Common myeloid progenitor, CD34-positive (primary cell): ENCODE measurements at regions not wholly inside any gene's neighbourhood (a gene's known extent, or its start where the extent isn't known, plus 50 kb on each side); places are given as distances from the start of the nearest gene placed in this dataset.

ENCODE experiments used
- CTCF ChIA-PET: fragments of 350-600 bp; sonication (Branson Sonifier 250); formaldehyde crosslinking; loops from one replicate; lab custom pipeline; 2021; ENCODE audit warnings: antibody characterized with exemption; lab: Charles Lee
- POLR2A ChIA-PET: fragments of 350-600 bp; sonication (Branson Sonifier 250); formaldehyde crosslinking; loops from one replicate; lab custom pipeline; 2021; ENCODE audit warnings: antibody characterized with exemption; lab: Charles Lee
- DNase-seq, 3 donors: peaks; one replicate each; pipeline versions ENCODE4 v3.0.0 to v3.0.0-alpha.2; 2013
- H3K27ac ChIP-seq, 2 experiments: 1 replicate in 1 of 2; 2 replicates in 1 of 2; pipeline ENCODE4 v1.7.0; 2013; ENCODE audit warnings: inconsistent platforms in 2 of 2, low read length in 2 of 2, mild to moderate bottlenecking in 2 of 2, low read depth in 1 of 2, moderate library complexity in 1 of 2; ENCODE audit not compliant: severe bottlenecking in 2 of 2, insufficient read depth in 1 of 2, poor library complexity in 1 of 2
- H3K27me3 ChIP-seq, 5 experiments: replicated peaks in 2 of 5; 1 replicate in 3 of 5; 2 replicates in 2 of 5; pipeline versions ENCODE4 v1.6.1 to v1.7.0; 2013; ENCODE audit warnings: low read length in 4 of 5, mild to moderate bottlenecking in 2 of 5, moderate library complexity in 2 of 5, inconsistent platforms in 1 of 5; ENCODE audit not compliant: insufficient read depth in 5 of 5, control insufficient read depth in 4 of 5
- H3K36me3 ChIP-seq, 4 experiments: 1 replicate in 2 of 4; 2 replicates in 2 of 4; pipeline versions ENCODE4 v1.6.1 to v1.7.0; 2013; ENCODE audit warnings: low read length in 3 of 4, control low read depth in 1 of 4, mild to moderate bottlenecking in 1 of 4; ENCODE audit not compliant: control insufficient read depth in 4 of 4, insufficient read depth in 4 of 4
- H3K4me1 ChIP-seq, 4 experiments: 1 replicate in 3 of 4; 2 replicates in 1 of 4; pipeline versions ENCODE4 v1.6.1 to v1.7.1; 2013; ENCODE audit warnings: low read length in 3 of 4, mild to moderate bottlenecking in 3 of 4, control low read depth in 1 of 4, inconsistent platforms in 1 of 4, moderate library complexity in 1 of 4; ENCODE audit not compliant: control insufficient read depth in 4 of 4, insufficient read depth in 4 of 4; ENCODE audit errors: control extremely low read depth in 1 of 4
- H3K4me3 ChIP-seq, 7 experiments: 1 replicate in 4 of 7; 2 replicates in 3 of 7; pipeline versions ENCODE4 v1.5.1 to v1.7.0; 2013; ENCODE audit warnings: mild to moderate bottlenecking in 7 of 7, low read length in 6 of 7, moderate library complexity in 6 of 7, inconsistent platforms in 2 of 7, low read depth in 2 of 7, control low read depth in 1 of 7; ENCODE audit not compliant: insufficient read depth in 4 of 7, control insufficient read depth in 1 of 7; ENCODE audit errors: extremely low read depth in 1 of 7
- H3K9me3 ChIP-seq, 5 experiments: 1 replicate in 4 of 5; 2 replicates in 1 of 5; pipeline versions ENCODE4 v1.6.1 to v1.7.1; 2013; ENCODE audit warnings: low read length in 4 of 5, mild to moderate bottlenecking in 2 of 5, inconsistent platforms in 1 of 5, low read depth in 1 of 5, moderate library complexity in 1 of 5; ENCODE audit not compliant: control insufficient read depth in 4 of 5, insufficient read depth in 2 of 5; ENCODE audit errors: control extremely low read depth in 1 of 5
- WGBS: methylation state at CpG from one replicate; pipeline ENCODE4 v1.1.5; 2013; ENCODE audit not compliant: insufficient coverage; 5-methylcytosine and 5-hydroxymethylcytosine counted together

- Histone ChIP-seq H3K27me3 (no peaks in the 10 kb centered on the region), H3K27ac (no peak overlapping the region), H3K4me3 (no peak overlapping the region), H3K9me3 (no peaks in the 10 kb centered on the region), H3K36me3 (no peaks in the 10 kb centered on the region), H3K4me1 (peaks cover 4 to 12% (median 7%) of the 10 kb centered on the region in 4 experiments)
- CTCF ChIA-PET, result interaction anchor here (1.0 to 2.0 kb wide), 3 partner anchors 17 to 63 kb away, joined by 3 to 8 read pairs (median 3); no protein-coding TSS in a partner anchor
- POLR2A ChIA-PET, result no interaction called here
- WGBS, result 65% methylated on average over 6 of the region's 12 CpGs
- peak in 2 of 3 donors; percentile 47 to 50 for DNase-seq
Observed at GRCh38 chr11:128262463-128263345, 324.7 kb downstream of the ETS1 start.

- Histone ChIP-seq H3K36me3 (no peaks in the 10 kb centered on the region), H3K27me3 (no peaks in the 10 kb centered on the region), H3K4me1 (peaks cover 4 to 12% (median 7%) of the 10 kb centered on the region in 4 experiments), H3K27ac (no peak overlapping the region), H3K4me3 (no peak overlapping the region), H3K9me3 (no peaks in the 10 kb centered on the region)
- ChIA-PET POLR2A (interaction anchor here (0.6 kb wide), 1 partner anchor 22 kb away, joined by 3 read pairs; no protein-coding TSS in a partner anchor), CTCF (interaction anchor here (0.7 to 2.0 kb wide), 3 partner anchors 16 to 26 kb away, joined by 3 to 8 read pairs (median 3); no protein-coding TSS in a partner anchor)
- WGBS, result 76% methylated on average over 6 of the region's 6 CpGs
- DNase-seq, result no peak
Observed at GRCh38 chr11:128261011-128261421, 326.3 kb downstream of the ETS1 start.

- Histone ChIP-seq H3K4me1 (peaks cover 4 to 12% (median 7%) of the 10 kb centered on the region in 4 experiments), H3K9me3 (no peaks in the 10 kb centered on the region), H3K36me3 (no peaks in the 10 kb centered on the region), H3K27ac (no peak overlapping the region), H3K4me3 (no peak overlapping the region), H3K27me3 (no peaks in the 10 kb centered on the region)
- WGBS, result no CpG with 5 or more reads among the region's 3 CpGs
- POLR2A ChIA-PET, result no interaction called here
- CTCF ChIA-PET, result interaction anchor here (0.7 to 2.0 kb wide), 4 partner anchors 9 to 26 kb away, joined by 3 to 8 read pairs (median 3); no protein-coding TSS in a partner anchor
- no peak for DNase-seq
Observed at GRCh38 chr11:128260398-128260797, 327.0 kb downstream of the ETS1 start.

- Histone ChIP-seq H3K36me3 (no peaks in the 10 kb centered on the region), H3K27ac (no peak overlapping the region), H3K9me3 (no peaks in the 10 kb centered on the region), H3K27me3 (no peaks in the 10 kb centered on the region), H3K4me3 (no peak overlapping the region), H3K4me1 (peaks cover 4 to 12% (median 7%) of the 10 kb centered on the region in 4 experiments)
- CTCF ChIA-PET, result interaction anchor here (1.1 to 1.5 kb wide), 3 partner anchors 8 to 24 kb away, joined by 3 read pairs; no protein-coding TSS in a partner anchor
- WGBS, result no CpG with 5 or more reads among the region's 1 CpG
- POLR2A ChIA-PET, result no interaction called here
- DNase-seq, result no peak
Observed at GRCh38 chr11:128259816-128260215, 327.5 kb downstream of the ETS1 start.

GRCh38 chr11:128254941-128255340, 332.4 kb downstream of the ETS1 start:
- no peaks in the 10 kb centered on the region for H3K36me3 ChIP-seq
- no peaks in the 10 kb centered on the region for H3K4me1 ChIP-seq
- H3K27ac ChIP-seq, result no peak overlapping the region
- no peak overlapping the region for H3K4me3 ChIP-seq
- H3K9me3 ChIP-seq, result peaks cover 0 to 1% (median 0%) of the 10 kb centered on the region in 5 experiments
- ChIA-PET POLR2A (interaction anchor here (0.5 kb wide), 1 partner anchor 16 kb away, joined by 3 read pairs; no protein-coding TSS in a partner anchor), CTCF (no interaction called here)
- no peaks in the 10 kb centered on the region for H3K27me3 ChIP-seq
- DNase-seq, result no peak

GRCh38 chr11:128251140-128251539, 336.2 kb downstream of the ETS1 start:
- H3K27ac ChIP-seq, result no peak overlapping the region
- 100% methylated on average over 1 of the region's 2 CpGs for WGBS
- DNase-seq, result no peak
- ChIA-PET CTCF (interaction anchor here (0.7 kb wide), 1 partner anchor 9 kb away, joined by 3 read pairs; no protein-coding TSS in a partner anchor), POLR2A (no interaction called here)
- H3K27me3 ChIP-seq, result no peaks in the 10 kb centered on the region
- H3K36me3 ChIP-seq, result no peaks in the 10 kb centered on the region
- H3K9me3 ChIP-seq, result peaks cover 0 to 1% (median 0%) of the 10 kb centered on the region in 5 experiments
- no peaks in the 10 kb centered on the region for H3K4me1 ChIP-seq
- H3K4me3 ChIP-seq, result no peak overlapping the region

GRCh38 chr11:128250482-128250881, 336.9 kb downstream of the ETS1 start:
- Histone ChIP-seq H3K4me1 (no peaks in the 10 kb centered on the region), H3K27me3 (no peaks in the 10 kb centered on the region), H3K36me3 (no peaks in the 10 kb centered on the region), H3K27ac (no peak overlapping the region), H3K4me3 (no peak overlapping the region), H3K9me3 (peaks cover 0 to 1% (median 0%) of the 10 kb centered on the region in 5 experiments)
- no CpG with 5 or more reads among the region's 2 CpGs for WGBS
- ChIA-PET POLR2A (no interaction called here), CTCF (no interaction called here)
- DNase-seq, result no peak
